ENCODE measurements at regions not wholly inside any gene's neighbourhood (a gene's known extent, or its start where the extent isn't known, plus 50 kb on each side); places are given as distances from the start of the nearest gene placed in this dataset.

- no peak overlapping the region for H2AFZ ChIP-seq (ENCODE audit: low read length)
- peaks cover 4% of the 10 kb centered on the region for H3K4me1 ChIP-seq (ENCODE audit: insufficient read depth, low read length)
- no peaks in the 10 kb centered on the region for H4K20me1 ChIP-seq (ENCODE audit: insufficient read depth, low read length)
- no peak overlapping the region for H3K27ac ChIP-seq (ENCODE audit: low read depth, low read length)
- no peak overlapping the region for H3K4me3 ChIP-seq (ENCODE audit: insufficient read depth, low read length)
- no peaks in the 10 kb centered on the region for H3K79me2 ChIP-seq (ENCODE audit: insufficient read depth, low read length)
- peaks cover 5% of the 10 kb centered on the region for H3K27me3 ChIP-seq (ENCODE audit: insufficient read depth, low read length)
- H3K9me3 ChIP-seq (ENCODE audit: low read depth, low read length) = no peaks in the 10 kb centered on the region
- DNase-seq (ENCODE audit: insufficient read length, low spot score, missing footprints) = no peak
- no peak for TF ChIP-seq CTCF (IDR thresholded peaks at IDR 0.05; ENCODE audit: extremely low read depth, low read depth, low read length)
- peak overlapping the region; percentile 62 for H3K4me2 ChIP-seq (ENCODE audit: insufficient read depth, low read length)
- no peaks in the 10 kb centered on the region for H3K36me3 ChIP-seq (ENCODE audit: insufficient read depth, low read length)
These were observed 74.9 kb upstream of the FOXP4 start for GRCh38 chr6:41471064-41471895.

- Histone ChIP-seq H2AFZ (ENCODE audit: low read length) (no peak overlapping the region), H3K4me1 (ENCODE audit: insufficient read depth, low read length) (peaks cover 4% of the 10 kb centered on the region), H3K79me2 (ENCODE audit: insufficient read depth, low read length) (no peaks in the 10 kb centered on the region), H3K9me3 (ENCODE audit: low read depth, low read length) (no peaks in the 10 kb centered on the region), H3K27me3 (ENCODE audit: insufficient read depth, low read length) (peaks cover 14% of the 10 kb centered on the region), H3K4me2 (ENCODE audit: insufficient read depth, low read length) (no peak overlapping the region), H3K36me3 (ENCODE audit: insufficient read depth, low read length) (no peaks in the 10 kb centered on the region), H4K20me1 (ENCODE audit: insufficient read depth, low read length) (no peaks in the 10 kb centered on the region), H3K27ac (ENCODE audit: low read depth, low read length) (no peak overlapping the region), H3K4me3 (ENCODE audit: insufficient read depth, low read length) (no peak overlapping the region)
- DNase-seq (ENCODE audit: insufficient read length, low spot score, missing footprints) = no peak
- no peak for TF ChIP-seq CTCF (IDR thresholded peaks at IDR 0.05; ENCODE audit: extremely low read depth, low read depth, low read length)
These were observed 71.8 kb upstream of the FOXP4 start for GRCh38 chr6:41474213-41474933.

GRCh38 chr6:41475164-41475563 lies 71.0 kb upstream of the FOXP4 start:
- H3K4me3 ChIP-seq (ENCODE audit: insufficient read depth, low read length) = no peak overlapping the region
- no peak for TF ChIP-seq CTCF (IDR thresholded peaks at IDR 0.05; ENCODE audit: extremely low read depth, low read depth, low read length)
- no peak overlapping the region for H2AFZ ChIP-seq (ENCODE audit: low read length)
- no peaks in the 10 kb centered on the region for H3K36me3 ChIP-seq (ENCODE audit: insufficient read depth, low read length)
- H3K79me2 ChIP-seq (ENCODE audit: insufficient read depth, low read length) = no peaks in the 10 kb centered on the region
- peaks cover 4% of the 10 kb centered on the region for H3K4me1 ChIP-seq (ENCODE audit: insufficient read depth, low read length)
- peaks cover 14% of the 10 kb centered on the region for H3K27me3 ChIP-seq (ENCODE audit: insufficient read depth, low read length)
- H4K20me1 ChIP-seq (ENCODE audit: insufficient read depth, low read length) = no peaks in the 10 kb centered on the region
- no peak overlapping the region for H3K27ac ChIP-seq (ENCODE audit: low read depth, low read length)
- H3K9me3 ChIP-seq (ENCODE audit: low read depth, low read length) = no peaks in the 10 kb centered on the region
- DNase-seq (ENCODE audit: insufficient read length, low spot score, missing footprints) = no peak
- H3K4me2 ChIP-seq (ENCODE audit: insufficient read depth, low read length) = no peak overlapping the region

GRCh38 chr6:41475737-41476357 lies 70.3 kb upstream of the FOXP4 start:
- no peaks in the 10 kb centered on the region for H4K20me1 ChIP-seq (ENCODE audit: insufficient read depth, low read length)
- H3K27me3 ChIP-seq (ENCODE audit: insufficient read depth, low read length) = peaks cover 14% of the 10 kb centered on the region
- no peak overlapping the region for H3K4me2 ChIP-seq (ENCODE audit: insufficient read depth, low read length)
- no peaks in the 10 kb centered on the region for H3K79me2 ChIP-seq (ENCODE audit: insufficient read depth, low read length)
- peaks cover 4% of the 10 kb centered on the region for H3K4me1 ChIP-seq (ENCODE audit: insufficient read depth, low read length)
- H3K9me3 ChIP-seq (ENCODE audit: low read depth, low read length) = no peaks in the 10 kb centered on the region
- TF ChIP-seq CTCF (IDR thresholded peaks at IDR 0.05; ENCODE audit: extremely low read depth, low read depth, low read length) = no peak
- H2AFZ ChIP-seq (ENCODE audit: low read length) = no peak overlapping the region
- DNase-seq (ENCODE audit: insufficient read length, low spot score, missing footprints) = no peak
- no peaks in the 10 kb centered on the region for H3K36me3 ChIP-seq (ENCODE audit: insufficient read depth, low read length)
- H3K4me3 ChIP-seq (ENCODE audit: insufficient read depth, low read length) = no peak overlapping the region
- H3K27ac ChIP-seq (ENCODE audit: low read depth, low read length) = no peak overlapping the region

Data from osteoblast (primary cell).